ENCODE measurements at regions not wholly inside any gene's neighbourhood (a gene's known extent, or its start where the extent isn't known, plus 50 kb on each side); places are given as distances from the start of the nearest gene placed in this dataset.

- H3K36me3 ChIP-seq (ENCODE audit: control insufficient read depth in 2 of 2, insufficient read depth in 1 of 2, low read length in 2 of 2) = no peaks in the 10 kb centered on the region
- H3K9me3 ChIP-seq (ENCODE audit: control insufficient read depth, insufficient read depth, low read depth, low read length) = no peaks in the 10 kb centered on the region
- no peak overlapping the region for H3K27ac ChIP-seq (ENCODE audit: extremely low read depth, low read depth, low read length)
- ChIA-PET POLR2A (no interaction called here), CTCF (no interaction called here)
- TF ChIP-seq ZNF138 (tag by site-specific recombination; IDR thresholded peaks at IDR 0.05; ENCODE audit: borderline replicate concordance) (no peak), RBAK (tag by site-specific recombination; IDR thresholded peaks at IDR 0.05) (no peak), ZNF324 (tag by site-specific recombination; IDR thresholded peaks at IDR 0.05) (no peak), ZNF701 (tag by site-specific recombination; IDR thresholded peaks at IDR 0.05) (no peak), ZNF768 (tag by site-specific recombination; IDR thresholded peaks at IDR 0.05) (no peak), ZBTB7A (tag by site-specific recombination; IDR thresholded peaks at IDR 0.05; ENCODE audit: low read depth) (no peak), BCL6B (tag by site-specific recombination; IDR thresholded peaks at IDR 0.05) (no peak), KLF9 (tag by site-specific recombination; IDR thresholded peaks at IDR 0.05; ENCODE audit: low read depth) (no peak), ZNF121 (tag by site-specific recombination; IDR thresholded peaks at IDR 0.05) (no peak), ZSCAN30 (tag by site-specific recombination; IDR thresholded peaks at IDR 0.05) (no peak), ZNF266 (tag by site-specific recombination; IDR thresholded peaks at IDR 0.05; ENCODE audit: low read depth) (no peak), PRDM10 (tag by site-specific recombination; IDR thresholded peaks at IDR 0.05) (no peak), ZNF600 (tag by site-specific recombination; IDR thresholded peaks at IDR 0.05) (no peak)
- no peaks in the 10 kb centered on the region for H3K4me1 ChIP-seq (ENCODE audit: control insufficient read depth, insufficient read depth, low read length)
- H3K4me3 ChIP-seq (ENCODE audit: low read depth, low read length) = no peak overlapping the region
These were observed 876.6 kb downstream of the DCDC2C start for GRCh38 chr2:4579977-4580376.

GRCh38 chr2:4585057-4585635 lies 881.8 kb downstream of the DCDC2C start:
- no peaks in the 10 kb centered on the region for H3K4me1 ChIP-seq (ENCODE audit: control insufficient read depth, insufficient read depth, low read length)
- ChIA-PET POLR2A (no interaction called here), CTCF (no interaction called here)
- no peak overlapping the region for H3K4me3 ChIP-seq (ENCODE audit: low read depth, low read length)
- no peak overlapping the region for H3K27ac ChIP-seq (ENCODE audit: extremely low read depth, low read depth, low read length)
- H3K9me3 ChIP-seq (ENCODE audit: control insufficient read depth, insufficient read depth, low read depth, low read length) = no peaks in the 10 kb centered on the region
- no peaks in the 10 kb centered on the region for H3K36me3 ChIP-seq (ENCODE audit: control insufficient read depth in 2 of 2, insufficient read depth in 1 of 2, low read length in 2 of 2)
- TF ChIP-seq ZNF398 (tag by site-specific recombination; IDR thresholded peaks at IDR 0.05) (no peak), PRDM10 (tag by site-specific recombination; IDR thresholded peaks at IDR 0.05) (no peak), PBX3 (CRISPR knock-in tag; IDR thresholded peaks at IDR 0.05) (no peak), ZNF776 (tag by site-specific recombination; IDR thresholded peaks at IDR 0.05; ENCODE audit: borderline replicate concordance) (no peak), ZNF707 (tag by site-specific recombination; IDR thresholded peaks at IDR 0.05) (no peak), ZNF624 (tag by site-specific recombination; IDR thresholded peaks at IDR 0.05) (no peak), ZFP41 (tag by site-specific recombination; IDR thresholded peaks at IDR 0.05; ENCODE audit: borderline replicate concordance) (no peak), ZNF19 (tag by site-specific recombination; IDR thresholded peaks at IDR 0.05; ENCODE audit: low read depth) (no peak), ZNF747 (tag by site-specific recombination; IDR thresholded peaks at IDR 0.05) (no peak), ATF2 (tag by site-specific recombination; IDR thresholded peaks at IDR 0.05; ENCODE audit: low read depth) (no peak)
